Neural cell (in vitro differentiated cells): ENCODE measurements at regions not wholly inside any gene's neighbourhood (a gene's known extent, or its start where the extent isn't known, plus 50 kb on each side); places are given as distances from the start of the nearest gene placed in this dataset.

Source experiments
- H2AFZ ChIP-seq: fragments of 200-600, 300-800 bp; sonication (generic), shearing (Covaris generic); 2 replicates; pipeline ENCODE4 v1.6.0; 2014; ENCODE audit warnings: low read depth, mild to moderate bottlenecking, antibody characterized with exemption, low read length, moderate library complexity
- H3F3A ChIP-seq: fragments of 200-600 bp; shearing (Covaris generic); 2 replicates; pipeline ENCODE4 v1.6.1; 2016; ENCODE audit warnings: mild to moderate bottlenecking, moderate library complexity, mixed read lengths, antibody characterized with exemption, low read length; ENCODE audit not compliant: insufficient read depth, poor library complexity, severe bottlenecking
- H3K27ac ChIP-seq: fragments of 200-600, 300-800 bp; sonication (generic), shearing (Covaris generic); 2 replicates; pipeline ENCODE4 v1.5.1; 2014; ENCODE audit warnings: mild to moderate bottlenecking, low read length, moderate library complexity
- H3K27me3 ChIP-seq: fragments of 300-800, 200-600 bp; sonication (generic), shearing (Covaris generic); 2 replicates; pipeline ENCODE4 v1.6.0; 2014; ENCODE audit warnings: mild to moderate bottlenecking, low read depth, low read length, moderate library complexity; ENCODE audit not compliant: insufficient read depth
- H3K36me3 ChIP-seq: fragments of 300-800, 200-600 bp; sonication (generic), shearing (Covaris generic); 2 replicates; pipeline ENCODE4 v1.5.1; 2014; ENCODE audit warnings: mild to moderate bottlenecking, antibody characterized with exemption, low read length, moderate library complexity; ENCODE audit not compliant: insufficient read depth
- H3K4me2 ChIP-seq: fragments of 300-800, 200-600 bp; sonication (generic), shearing (Covaris generic); 2 replicates; pipeline ENCODE4 v1.6.0; 2014; ENCODE audit warnings: mild to moderate bottlenecking, low read length
- H3K4me3 ChIP-seq: fragments of 300-800, 200-600 bp; sonication (generic), shearing (Covaris generic); 2 replicates; pipeline ENCODE4 v1.5.1; 2014; ENCODE audit warnings: mild to moderate bottlenecking, low read length, moderate library complexity
- H3K79me2 ChIP-seq: fragments of 200-600 bp; shearing (Covaris generic); replicated peaks from 2 replicates; pipeline ENCODE4 v1.6.0; 2014; ENCODE audit warnings: mild to moderate bottlenecking, low read length, moderate library complexity; ENCODE audit not compliant: insufficient read depth
- H3K9ac ChIP-seq: fragments of 300-800, 200-600 bp; sonication (generic), shearing (Covaris generic); 2 replicates; pipeline ENCODE4 v1.6.1; 2016; ENCODE audit warnings: mild to moderate bottlenecking, low read length, mixed read lengths
- H3K9me2 ChIP-seq: fragments of 200-600 bp; shearing (Covaris generic); 2 replicates; pipeline ENCODE4 v1.6.1; 2016; ENCODE audit warnings: mild to moderate bottlenecking, low read length, mixed read lengths; ENCODE audit not compliant: insufficient read depth
- H3K9me3 ChIP-seq: fragments of 200-600, 300-800 bp; sonication (generic), shearing (Covaris generic); 2 replicates; pipeline ENCODE4 v1.6.1; 2016; ENCODE audit warnings: mild to moderate bottlenecking, mixed run types, low read length, moderate library complexity, mixed read lengths
- H4K20me1 ChIP-seq: fragments of 200-600 bp; shearing (Covaris generic); 2 replicates; pipeline ENCODE4 v1.6.1; 2016; ENCODE audit warnings: mild to moderate bottlenecking, mixed run types; ENCODE audit not compliant: insufficient read depth
- CTCF ChIP-seq: fragments of 450-650 bp; IDR thresholded peaks from 2 replicates; pipeline ENCODE4 v1.5.1; 2014; ENCODE audit warnings: antibody characterized with exemption, mild to moderate bottlenecking, moderate library complexity; ENCODE audit not compliant: poor library complexity, severe bottlenecking
- EP300 ChIP-seq: fragments of 450-650 bp; conservative IDR thresholded peaks from 2 replicates; pipeline ENCODE4 v1.6.1; 2014; ENCODE audit warnings: antibody characterized with exemption, mild to moderate bottlenecking, moderate library complexity; ENCODE audit not compliant: poor library complexity, severe bottlenecking
- EZH2 ChIP-seq: fragments of 200-600, 300-800 bp; shearing (Covaris generic), sonication (generic); IDR thresholded peaks from 2 replicates; pipeline ENCODE4 v1.6.1; 2014; ENCODE audit warnings: antibody characterized with exemption, low read length, borderline replicate concordance, mild to moderate bottlenecking; ENCODE audit not compliant: insufficient read depth, poor library complexity, severe bottlenecking
- MXI1 ChIP-seq: fragments of 450-650 bp; conservative IDR thresholded peaks from 2 replicates; pipeline ENCODE4 v1.6.1; 2014; ENCODE audit warnings: antibody characterized with exemption, mild to moderate bottlenecking; ENCODE audit not compliant: poor library complexity, severe bottlenecking
- POLR2AphosphoS5 ChIP-seq: IDR thresholded peaks from 2 replicates; pipeline ENCODE4 v1.6.1; 2012
- RAD21 ChIP-seq: fragments of 450-650 bp; conservative IDR thresholded peaks from 2 replicates; pipeline ENCODE4 v1.6.1; 2014; ENCODE audit warnings: antibody characterized with exemption, mild to moderate bottlenecking, moderate library complexity
- REST ChIP-seq: IDR thresholded peaks from 2 replicates; pipeline ENCODE4 v1.6.1; 2012; ENCODE audit warnings: borderline replicate concordance
- SMC3 ChIP-seq: fragments of 450-650 bp; conservative IDR thresholded peaks from 2 replicates; pipeline ENCODE4 v1.6.1; 2014; ENCODE audit warnings: antibody characterized with exemption, mild to moderate bottlenecking, moderate library complexity; ENCODE audit not compliant: poor library complexity
- TAF1 ChIP-seq: IDR thresholded peaks from 2 replicates; pipeline ENCODE4 v1.6.1; 2012; ENCODE audit warnings: low read depth

GRCh38 chr14:61866932-61867920 lies 105.0 kb downstream of the SNAPC1 start:
- no peaks in the 10 kb centered on the region for H3K9me2 ChIP-seq

More at GRCh38 chr14:61866932-61867920, 105.0 kb downstream of the SNAPC1 start:
- H3K36me3 ChIP-seq = no peaks in the 10 kb centered on the region
- H3K4me2 ChIP-seq = no peak overlapping the region
- H2AFZ ChIP-seq = no peak overlapping the region
- H3K27ac ChIP-seq = no peak overlapping the region
- H3K9ac ChIP-seq = no peak overlapping the region
- no peaks in the 10 kb centered on the region for H3K79me2 ChIP-seq
- H3K9me3 ChIP-seq = no peaks in the 10 kb centered on the region
- no peaks in the 10 kb centered on the region for H4K20me1 ChIP-seq
- H3F3A ChIP-seq = no peaks in the 10 kb centered on the region
- TF ChIP-seq EP300 (no peak), EZH2 (no peak), CTCF (no peak), POLR2AphosphoS5 (no peak), RAD21 (no peak), MXI1 (no peak), SMC3 (no peak), TAF1 (no peak), REST (no peak)
- H3K4me3 ChIP-seq = no peak overlapping the region
- no peaks in the 10 kb centered on the region for H3K27me3 ChIP-seq
